ENCODE measurements at regions not wholly inside any gene's neighbourhood (a gene's known extent, or its start where the extent isn't known, plus 50 kb on each side); places are given as distances from the start of the nearest gene placed in this dataset.

- no peak for TF ChIP-seq CTCF (IDR thresholded peaks at IDR 0.05; ENCODE audit: insufficient read depth, low read length)
- TF ChIP-seq POLR2AphosphoS5 (IDR thresholded peaks at IDR 0.05; ENCODE audit: low read depth), result no peak
- no peak for TF ChIP-seq REST (IDR thresholded peaks at IDR 0.05; ENCODE audit: insufficient replicate concordance, low read depth)
- TF ChIP-seq SPI1 (IDR thresholded peaks at IDR 0.05; ENCODE audit: borderline replicate concordance, low read depth), result no peak
These were observed 118.1 kb upstream of the TMPRSS2 start for GRCh38 chr21:41626021-41626420.
